ENCODE measurements at regions not wholly inside any gene's neighbourhood (a gene's known extent, or its start where the extent isn't known, plus 50 kb on each side); places are given as distances from the start of the nearest gene placed in this dataset.

GRCh38 chr11:98136357-98136756 is 884.4 kb upstream of the CNTN5 start:
- H3K27me3 ChIP-seq (ENCODE audit: control insufficient read depth, extremely low read depth, insufficient read depth, low read length): no peaks in the 10 kb centered on the region
- FAIRE-seq: no peak
- no peaks in the 10 kb centered on the region for H3K9me1 ChIP-seq (ENCODE audit: control insufficient read depth, extremely low read depth, insufficient read depth, low read length)
- no peak for DNase-seq (ENCODE audit: low read depth, low spot score)
- H3K9ac ChIP-seq (ENCODE audit: control insufficient read depth, extremely low read depth, insufficient read depth, low read length): no peak overlapping the region
- H3K9me3 ChIP-seq (ENCODE audit: control insufficient read depth, low read depth, low read length): no peaks in the 10 kb centered on the region
- no peaks in the 10 kb centered on the region for H3K4me1 ChIP-seq (ENCODE audit: control insufficient read depth, extremely low read depth, insufficient read depth, low read length)
- no peaks in the 10 kb centered on the region for H3K36me3 ChIP-seq (ENCODE audit: control insufficient read depth in 2 of 2, extremely low read depth in 1 of 2, insufficient read depth in 2 of 2, low read length in 2 of 2)
- no peak for TF ChIP-seq CTCF (optimal IDR thresholded peaks at IDR 0.05 in 1 of 3, IDR thresholded peaks at IDR 0.05 in 1 of 3, conservative IDR thresholded peaks at IDR 0.05 in 1 of 3; ENCODE audit: extremely low read depth in 1 of 3, insufficient read depth in 2 of 3, low read length in 3 of 3)
- no peak for TF ChIP-seq EZH2 (IDR thresholded peaks at IDR 0.05; ENCODE audit: low read length)
- no peak overlapping the region for H3K27ac ChIP-seq (ENCODE audit: control insufficient read depth, insufficient read depth, low read length)
- no peak overlapping the region for H2AFZ ChIP-seq (ENCODE audit: control insufficient read depth, low read length)
- no peaks in the 10 kb centered on the region for H4K20me1 ChIP-seq (ENCODE audit: control insufficient read depth, extremely low read depth, insufficient read depth, low read length)
- H3K4me2 ChIP-seq (ENCODE audit: control insufficient read depth, extremely low read depth, insufficient read depth, low read depth, low read length): no peak overlapping the region
- no peaks in the 10 kb centered on the region for H3K79me2 ChIP-seq (ENCODE audit: control insufficient read depth, insufficient read depth, low read length)
- H3K4me3 ChIP-seq (ENCODE audit: control insufficient read depth in 2 of 3, extremely low read depth in 1 of 3, insufficient read depth in 2 of 3, low read depth in 1 of 3, low read length in 3 of 3): no peak overlapping the region
- dilution Hi-C loops (cut with MboI; ENCODE audit: extremely low pct_ligation_motif_present, low sequenced_read_pairs): no loop called here

GRCh38 chr11:98137437-98137836 is 883.3 kb upstream of the CNTN5 start:
- TF ChIP-seq CTCF (optimal IDR thresholded peaks at IDR 0.05 in 1 of 3, IDR thresholded peaks at IDR 0.05 in 1 of 3, conservative IDR thresholded peaks at IDR 0.05 in 1 of 3; ENCODE audit: extremely low read depth in 1 of 3, insufficient read depth in 2 of 3, low read length in 3 of 3) (no peak), EZH2 (IDR thresholded peaks at IDR 0.05; ENCODE audit: low read length) (no peak)
- Histone ChIP-seq H3K36me3 (ENCODE audit: control insufficient read depth in 2 of 2, extremely low read depth in 1 of 2, insufficient read depth in 2 of 2, low read length in 2 of 2) (no peaks in the 10 kb centered on the region), H3K27me3 (ENCODE audit: control insufficient read depth, extremely low read depth, insufficient read depth, low read length) (no peaks in the 10 kb centered on the region), H4K20me1 (ENCODE audit: control insufficient read depth, extremely low read depth, insufficient read depth, low read length) (no peaks in the 10 kb centered on the region), H2AFZ (ENCODE audit: control insufficient read depth, low read length) (no peak overlapping the region), H3K9me3 (ENCODE audit: control insufficient read depth, low read depth, low read length) (no peaks in the 10 kb centered on the region), H3K4me1 (ENCODE audit: control insufficient read depth, extremely low read depth, insufficient read depth, low read length) (no peaks in the 10 kb centered on the region), H3K9ac (ENCODE audit: control insufficient read depth, extremely low read depth, insufficient read depth, low read length) (no peak overlapping the region), H3K4me2 (ENCODE audit: control insufficient read depth, extremely low read depth, insufficient read depth, low read depth, low read length) (no peak overlapping the region), H3K4me3 (ENCODE audit: control insufficient read depth in 2 of 3, extremely low read depth in 1 of 3, insufficient read depth in 2 of 3, low read depth in 1 of 3, low read length in 3 of 3) (no peak overlapping the region), H3K27ac (ENCODE audit: control insufficient read depth, insufficient read depth, low read length) (no peak overlapping the region), H3K9me1 (ENCODE audit: control insufficient read depth, extremely low read depth, insufficient read depth, low read length) (no peaks in the 10 kb centered on the region), H3K79me2 (ENCODE audit: control insufficient read depth, insufficient read depth, low read length) (no peaks in the 10 kb centered on the region)
- FAIRE-seq: no peak
- dilution Hi-C loops (cut with MboI; ENCODE audit: extremely low pct_ligation_motif_present, low sequenced_read_pairs): no loop called here
- no peak for DNase-seq (ENCODE audit: low read depth, low spot score)
